T-helper 2 cell treated with Interferon-gamma antibody and Interleukin-4, amounts not matched to agents 100 ng/mL and 5 ng/mL, for 36 hours (primary cell): ENCODE measurements at regions not wholly inside any gene's neighbourhood (a gene's known extent, or its start where the extent isn't known, plus 50 kb on each side); places are given as distances from the start of the nearest gene placed in this dataset.
"Not testable (repeated sequence)": the region's sequence is repeated elsewhere in the genome, so short reads cannot be mapped to it uniquely, and the experiment has no call there.

Source experiments
- intact Hi-C: fragments of 100-400 bp; cut with micrococcal nuclease; formaldehyde crosslinking; loops from one replicate; pipeline ENCODE4 v1.15.1; 2023

DNA sequence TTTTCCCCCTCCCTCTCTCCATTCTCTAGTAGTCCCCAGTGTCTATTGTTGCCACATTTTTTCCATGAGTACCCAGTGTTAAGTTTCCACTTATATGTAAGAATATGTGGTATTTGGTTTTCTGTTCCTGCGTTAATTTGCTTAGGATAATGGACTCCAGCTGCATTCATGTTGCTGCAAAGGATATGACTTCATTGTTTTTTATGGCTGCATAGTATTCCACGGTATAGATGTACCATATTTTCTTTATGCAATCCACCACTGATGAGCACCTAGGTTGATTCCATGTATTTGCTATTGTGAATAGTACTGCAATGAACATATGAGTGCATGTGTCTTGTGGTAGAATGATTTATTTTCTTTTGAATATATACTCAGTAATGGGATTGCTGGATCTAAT is 77.4 kb upstream of the MEGF10 start:
- intact Hi-C loops = no loop called here

- intact Hi-C loops = no loop called here
These were observed 74.5 kb upstream of the MEGF10 start for GRCh38 chr5:127216143-127216542.

GRCh38 chr5:127216898-127217675 is 73.5 kb upstream of the MEGF10 start:
- intact Hi-C loops = no loop called here

- intact Hi-C loops = not testable (repeated sequence)
These were observed 68.7 kb upstream of the MEGF10 start for GRCh38 chr5:127221936-127222335.

DNA sequence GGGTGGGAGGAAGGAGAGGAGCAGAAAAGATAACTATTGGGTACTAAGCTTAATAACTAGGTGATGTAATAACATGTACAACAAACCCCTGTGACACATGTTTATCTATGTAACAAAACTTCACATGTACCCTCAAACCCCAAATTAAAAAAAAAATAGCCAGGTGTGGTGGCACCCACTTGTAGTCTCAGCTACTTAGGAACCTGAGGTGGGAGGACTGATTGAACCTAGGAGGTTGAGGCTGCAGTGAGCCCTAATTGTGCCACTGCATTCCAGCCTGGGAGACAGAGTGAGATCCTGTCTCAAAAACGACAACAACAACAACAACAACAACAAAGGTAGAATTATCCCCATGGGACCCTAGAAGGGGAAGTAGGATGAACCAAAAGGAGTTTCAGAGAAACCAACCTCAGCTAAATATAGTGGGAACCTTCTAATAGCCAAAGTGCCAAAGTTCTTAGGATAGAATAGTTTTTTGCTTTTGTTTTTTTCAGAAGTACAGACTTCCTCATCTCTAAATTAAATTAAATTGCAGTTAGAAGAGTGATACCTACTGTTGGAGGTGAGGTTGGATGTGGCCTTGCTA is 67.9 kb upstream of the MEGF10 start:
- intact Hi-C loops = not testable (repeated sequence)

GRCh38 chr5:127223256-127223974 is 67.2 kb upstream of the MEGF10 start:
- intact Hi-C loops = no loop called here

GRCh38 chr5:127227881-127228280 is 62.7 kb upstream of the MEGF10 start:
- intact Hi-C loops = loop anchor here (5.0 kb wide), 1 partner anchor 626 kb away; the partner anchor contains the start of gene PHAX

GRCh38 chr5:127228540-127229184 is 61.9 kb upstream of the MEGF10 start:
- intact Hi-C loops = loop anchor here (5.0 kb wide), 1 partner anchor 626 kb away; the partner anchor contains the start of gene PHAX

GRCh38 chr5:127229185-127229889 is 61.3 kb upstream of the MEGF10 start:
- intact Hi-C loops = loop anchor here (5.0 kb wide), 1 partner anchor 627 kb away; the partner anchor contains the start of gene PHAX

- intact Hi-C loops = no loop called here
These were observed 59.5 kb upstream of the MEGF10 start for GRCh38 chr5:127231118-127231517.

DNA sequence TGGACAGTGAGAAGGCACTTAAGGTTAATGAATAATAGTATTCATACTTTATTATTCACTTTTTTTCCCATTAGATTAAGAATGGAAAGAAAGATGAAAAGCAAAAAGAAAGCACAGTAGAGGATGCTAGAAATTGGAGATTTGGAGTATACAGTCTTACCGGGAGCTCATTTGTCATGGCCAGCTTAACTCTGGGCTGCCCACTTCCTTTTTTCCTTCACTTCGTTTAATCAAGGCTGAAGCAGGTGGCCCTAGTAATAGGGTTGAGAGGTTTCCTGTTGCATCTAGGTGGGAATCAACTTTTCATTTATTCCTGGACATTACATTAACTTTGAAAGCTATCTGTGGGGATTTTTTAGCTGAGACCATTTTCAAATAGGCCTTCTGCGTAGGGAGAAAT is 57.0 kb upstream of the MEGF10 start:
- intact Hi-C loops = no loop called here

- intact Hi-C loops = no loop called here
These were observed 55.5 kb upstream of the MEGF10 start for GRCh38 chr5:127235136-127235535.

DNA sequence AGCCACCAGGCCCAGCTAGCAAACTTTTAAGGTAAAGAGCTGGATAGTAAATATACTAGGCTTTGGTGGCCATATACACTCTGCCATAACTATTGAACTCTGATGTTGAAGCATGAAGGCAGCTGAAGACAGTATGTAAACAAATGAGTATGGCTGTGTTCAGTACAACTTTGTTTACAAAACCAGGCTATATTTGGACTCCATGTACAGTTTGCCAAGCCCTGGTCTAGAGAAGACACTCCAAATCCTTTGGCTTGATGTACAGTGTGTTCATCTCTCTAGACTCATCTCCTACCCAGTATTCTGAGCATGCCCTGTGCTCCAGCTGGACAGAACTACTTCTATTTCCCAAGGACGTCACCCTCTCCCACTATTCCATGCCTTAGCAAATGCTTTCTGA is 54.3 kb upstream of the MEGF10 start:
- intact Hi-C loops = no loop called here
